GM18858 (cell line): ENCODE measurements at regions not wholly inside any gene's neighbourhood (a gene's known extent, or its start where the extent isn't known, plus 50 kb on each side); places are given as distances from the start of the nearest gene placed in this dataset.
"Not testable (repeated sequence)": the region's sequence is repeated elsewhere in the genome, so short reads cannot be mapped to it uniquely, and the experiment has no call there.

Experiments
- ATAC-seq: cut with Tn5 transposase; IDR thresholded peaks from one replicate; pipeline ENCODE4 v1.9.1; 2021; ENCODE audit not compliant: unreplicated experiment

DNA sequence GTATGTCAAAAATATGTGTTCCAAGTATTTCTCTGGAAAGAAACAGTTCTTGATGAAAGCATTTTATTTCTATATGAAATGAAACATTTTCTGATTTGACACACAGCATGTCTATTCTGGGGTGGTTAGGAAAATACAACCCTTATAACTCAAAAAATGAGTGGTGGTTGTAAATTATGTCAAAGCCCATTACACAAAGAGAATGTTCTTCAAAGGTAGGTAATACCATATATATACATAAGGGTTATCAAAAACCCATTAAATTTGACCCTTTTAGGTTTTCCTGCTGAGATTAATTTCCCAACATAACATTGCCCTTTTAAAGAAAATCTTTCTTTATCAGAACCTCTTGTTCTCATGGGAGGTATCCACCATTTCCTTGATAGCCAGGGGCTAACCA lies 420.5 kb upstream of the TECRL start:
- ATAC-seq = no peak

DNA sequence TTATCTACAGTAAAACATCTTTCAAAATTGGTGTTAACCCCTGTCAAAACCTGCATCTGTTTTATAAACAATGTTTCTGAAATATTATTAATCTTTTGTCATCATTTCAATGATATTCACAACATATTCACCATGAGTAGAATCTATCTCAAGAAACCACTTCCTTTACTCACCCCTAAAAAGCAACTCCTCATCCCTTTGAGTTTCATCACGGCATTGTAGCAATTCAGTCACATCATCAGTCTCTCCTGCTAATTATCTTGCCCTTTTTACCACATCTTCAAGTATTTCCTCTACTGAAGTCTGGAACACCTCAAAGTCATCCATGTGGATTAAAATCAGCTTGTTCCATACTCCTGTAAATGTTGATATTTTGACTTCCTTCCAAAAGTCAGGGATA lies 415.3 kb upstream of the TECRL start:
- no peak for ATAC-seq

DNA sequence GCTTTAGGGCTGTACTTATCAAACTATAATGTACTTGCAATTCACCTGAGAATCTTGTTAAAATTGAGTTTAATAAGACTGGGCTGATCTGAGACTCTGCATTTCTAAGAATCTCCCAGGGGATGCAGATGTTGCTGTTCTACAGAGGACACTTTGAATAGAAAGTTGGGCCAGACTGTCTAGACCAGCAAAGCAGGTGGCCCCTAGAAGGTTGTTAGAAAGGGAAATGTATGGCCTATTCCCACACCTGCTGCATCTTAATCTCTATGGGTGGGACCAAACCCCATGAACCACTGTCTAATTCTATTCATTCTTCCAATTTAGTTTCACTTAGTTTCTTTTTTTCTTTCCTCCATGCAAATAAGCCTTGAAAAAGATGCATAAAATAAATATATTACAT lies 413.2 kb upstream of the TECRL start:
- no peak for ATAC-seq

DNA sequence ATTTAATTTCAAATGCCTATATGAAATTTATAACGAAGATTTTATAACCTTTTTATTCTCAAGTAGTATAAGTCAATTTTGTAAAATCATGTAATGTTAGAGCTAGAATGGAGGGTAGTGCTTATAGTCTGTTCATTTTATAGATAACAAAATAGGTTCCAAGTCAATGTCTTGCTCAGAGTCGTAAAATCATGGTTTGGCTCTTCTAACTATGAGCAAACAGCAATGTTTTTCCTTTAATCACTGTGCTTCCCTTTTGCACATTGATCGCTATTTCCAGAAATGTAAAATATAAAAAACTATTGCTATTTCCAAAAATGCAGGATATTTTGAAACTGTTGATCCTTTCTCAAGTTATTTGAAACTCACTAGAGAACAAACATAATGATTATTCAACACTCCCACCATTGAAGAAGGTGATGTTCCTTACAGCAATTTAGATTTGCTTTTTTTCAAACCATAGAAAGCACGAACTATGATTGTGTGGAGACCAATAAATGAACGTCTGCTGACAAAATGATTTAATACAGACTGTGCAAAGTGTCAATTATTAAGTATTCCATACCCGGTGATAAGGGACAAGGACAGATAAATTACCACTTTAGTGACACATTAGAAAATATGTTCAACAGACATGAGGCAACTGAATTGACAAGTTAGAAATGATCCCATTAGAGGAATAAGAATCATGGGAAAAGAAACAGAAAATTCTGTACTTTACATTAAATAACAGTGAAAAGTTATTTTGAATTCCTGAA lies 412.1 kb upstream of the TECRL start:
- ATAC-seq = no peak

DNA sequence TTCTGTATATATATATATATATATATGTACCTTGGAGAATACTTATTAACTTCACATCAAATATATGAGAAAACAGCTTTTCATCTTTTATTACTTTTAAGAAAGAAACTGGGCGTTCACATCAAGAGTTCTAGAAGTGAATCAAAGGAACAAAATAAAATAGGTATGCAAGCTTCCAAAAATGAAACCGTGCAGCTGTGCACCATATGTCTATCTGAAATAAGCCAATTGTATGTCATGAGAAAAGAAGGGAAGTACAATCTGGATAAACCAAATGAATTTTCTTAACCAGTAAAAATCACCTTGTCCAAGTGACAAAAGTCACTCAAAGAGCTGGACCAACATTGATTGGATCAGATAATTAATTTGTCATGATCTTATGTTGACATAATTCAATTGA lies 405.4 kb upstream of the TECRL start:
- no peak for ATAC-seq

DNA sequence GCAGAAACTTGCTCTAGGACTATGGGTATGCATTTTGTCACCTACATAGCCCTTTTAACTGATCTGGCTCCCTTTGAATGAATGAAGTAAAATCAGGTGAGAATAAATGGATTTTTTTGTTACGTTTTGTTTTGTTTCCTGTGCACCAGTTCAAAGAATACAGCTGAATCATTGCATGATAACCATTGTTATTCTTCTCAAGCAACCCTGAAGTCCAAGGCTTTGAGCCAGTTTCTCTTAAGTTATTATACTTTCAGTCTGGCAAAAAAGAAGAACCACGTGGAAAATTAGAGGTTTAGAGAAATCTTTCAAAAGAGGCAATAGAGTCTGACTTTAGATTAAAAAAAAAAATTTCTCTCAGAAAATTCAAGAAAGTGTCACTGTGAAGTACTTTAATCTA lies 398.6 kb upstream of the TECRL start:
- ATAC-seq = no peak

DNA sequence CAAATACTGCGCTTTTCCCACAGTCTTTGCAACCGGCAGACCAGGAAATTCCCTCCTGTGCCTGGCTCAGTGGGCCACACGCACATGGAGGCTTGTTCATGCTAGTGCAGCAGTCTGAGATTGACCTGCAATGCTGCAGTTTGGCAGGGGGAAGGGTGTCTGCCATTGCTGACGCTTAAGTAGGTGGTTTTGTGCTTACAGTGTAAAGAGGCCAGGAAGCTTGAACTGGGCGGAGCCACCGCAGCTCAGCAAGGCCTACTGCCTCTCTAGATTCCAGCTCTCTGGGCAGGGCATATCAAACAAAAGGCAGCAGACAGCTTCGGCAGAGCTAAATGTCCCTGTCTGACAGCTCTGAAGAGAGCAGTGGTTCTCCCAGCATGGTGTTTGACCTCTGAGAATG lies 390.5 kb upstream of the TECRL start:
- no peak for ATAC-seq

DNA sequence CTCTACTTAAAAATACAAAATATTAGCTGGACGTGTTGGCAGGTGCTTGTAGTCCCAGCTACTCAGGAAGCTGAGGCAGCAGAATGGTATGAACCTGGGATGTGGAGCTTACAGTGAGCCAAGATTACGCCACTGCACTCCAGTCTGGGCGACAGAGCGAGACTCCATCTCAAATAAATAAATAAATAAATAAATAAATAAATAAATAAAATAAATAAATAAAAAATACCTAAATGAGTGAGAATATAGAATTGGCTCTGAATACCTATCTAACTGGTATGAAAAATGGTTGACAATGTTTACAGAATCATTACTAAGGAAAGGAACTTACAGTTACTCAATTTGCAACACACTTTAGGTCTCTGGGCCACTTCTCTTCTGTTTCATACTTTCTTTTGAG lies 389.6 kb upstream of the TECRL start:
- ATAC-seq = not testable (repeated sequence)

DNA sequence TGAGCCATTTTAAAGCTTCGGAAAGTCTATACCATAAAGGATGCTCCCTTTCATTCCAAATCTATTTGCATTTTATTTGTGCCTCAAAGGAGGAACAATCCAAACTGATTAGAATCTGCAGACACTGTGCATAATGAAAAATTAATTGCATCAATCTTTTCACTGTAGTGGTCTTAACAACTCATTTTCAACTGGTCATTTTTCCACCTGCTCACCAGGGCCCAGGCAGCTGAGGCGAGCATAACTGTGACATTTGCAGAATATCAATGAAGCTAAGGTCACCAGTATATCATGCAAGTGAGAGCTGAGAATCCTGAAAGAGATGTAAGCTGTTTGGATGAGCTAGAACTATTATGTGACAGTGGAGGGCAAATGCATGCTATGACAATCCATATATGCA lies 387.3 kb upstream of the TECRL start:
- ATAC-seq = no peak

DNA sequence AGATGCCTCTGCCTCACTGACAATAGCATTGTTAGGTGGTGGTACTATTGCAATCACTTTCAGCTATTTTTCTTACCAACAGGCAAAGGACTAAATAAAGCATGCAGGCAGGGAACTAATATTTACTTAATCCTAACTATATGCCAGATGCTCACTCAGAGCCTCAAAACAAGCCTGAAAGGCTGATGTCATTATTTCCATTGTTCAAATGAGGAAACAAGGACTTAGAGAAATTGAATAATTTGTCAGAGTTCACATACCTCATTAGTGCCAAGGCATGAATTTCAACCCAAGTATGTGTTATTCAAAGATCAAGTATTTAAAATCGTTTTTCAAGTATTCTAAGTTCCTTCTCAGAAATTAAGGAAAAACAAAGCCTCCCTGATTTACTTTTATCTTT lies 374.9 kb upstream of the TECRL start:
- ATAC-seq = no peak

DNA sequence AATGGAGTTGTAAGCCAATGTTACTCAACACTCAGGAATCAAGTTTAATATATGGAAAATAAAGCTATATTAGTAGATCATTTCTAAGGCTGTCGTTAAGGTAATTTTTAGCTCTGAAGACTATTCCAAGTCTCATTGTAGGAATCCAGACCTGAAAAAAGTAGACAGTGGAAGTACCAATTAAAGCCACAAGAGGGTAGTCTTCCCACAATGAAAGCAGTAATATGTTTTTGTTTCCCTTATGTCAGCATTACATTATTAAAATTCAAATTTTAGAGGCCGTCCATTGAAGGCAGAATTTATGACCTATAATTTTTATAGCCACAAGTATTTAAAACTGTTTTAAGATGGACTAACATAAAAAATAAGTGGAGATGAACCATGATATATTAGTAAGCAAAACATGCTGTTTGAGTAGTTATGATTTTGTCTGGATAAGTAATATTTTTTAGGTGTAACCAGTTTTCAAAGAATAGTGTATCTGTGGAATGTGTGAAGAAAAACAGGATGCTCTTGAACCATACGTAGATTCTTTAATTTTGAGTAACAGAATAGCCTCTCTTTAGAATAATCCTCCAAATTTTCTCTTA lies 372.6 kb upstream of the TECRL start:
- ATAC-seq = peak; percentile 63

DNA sequence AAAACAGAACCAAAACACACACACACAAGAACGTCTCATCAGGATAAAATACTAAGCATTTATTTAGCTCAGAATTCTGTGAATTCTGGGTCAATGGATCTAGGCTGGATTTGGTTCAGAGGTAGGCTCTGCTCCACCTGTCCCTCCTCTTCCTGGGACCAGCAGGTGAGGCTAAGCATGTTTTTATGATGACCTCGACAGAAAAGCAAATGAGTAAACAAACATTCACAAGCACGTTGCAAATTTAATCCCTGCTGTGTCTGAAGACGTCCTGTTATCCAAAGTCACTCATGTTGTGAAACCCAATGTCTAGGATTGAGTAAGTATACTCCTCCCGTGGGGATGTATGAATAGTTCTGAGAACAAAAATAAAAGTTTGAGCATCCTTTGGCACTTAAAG lies 371.4 kb upstream of the TECRL start:
- ATAC-seq = no peak

DNA sequence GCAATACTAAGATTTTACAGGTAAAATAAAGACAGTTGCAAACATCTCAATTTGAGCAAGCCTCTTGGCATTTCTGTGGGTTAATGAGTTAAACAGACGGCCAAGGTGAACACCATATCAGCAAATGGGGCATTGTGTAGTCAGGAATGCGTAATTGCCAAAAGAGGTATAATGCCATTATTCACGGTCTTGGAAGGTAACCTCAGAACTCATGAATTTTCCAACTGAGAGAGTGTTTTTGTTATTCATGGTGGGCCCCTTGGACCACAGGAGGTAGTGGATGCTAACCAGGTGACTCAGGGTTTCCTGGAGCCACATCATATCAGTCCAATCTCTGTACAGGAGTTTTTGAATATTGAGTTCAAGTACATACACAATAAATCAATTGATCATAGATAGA lies 368.0 kb upstream of the TECRL start:
- no peak for ATAC-seq

DNA sequence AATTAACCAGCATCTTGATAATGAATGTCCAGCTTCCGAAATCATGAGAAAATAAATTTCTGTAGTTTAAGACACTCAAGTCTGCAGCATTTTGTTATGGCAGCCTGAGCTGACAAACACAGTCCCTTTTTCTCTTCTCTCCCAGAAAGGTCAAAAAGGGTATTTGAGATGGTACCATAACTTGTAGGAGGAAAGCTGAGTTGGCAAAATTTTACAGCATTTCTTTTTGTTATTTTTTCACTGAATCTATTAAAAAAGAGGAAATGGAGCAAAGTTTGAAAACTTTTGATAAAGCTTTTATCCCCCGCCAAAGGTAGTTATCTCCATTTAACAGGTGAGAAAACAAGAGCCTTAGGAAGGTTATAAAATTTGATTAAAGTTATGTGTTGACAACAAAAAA lies 367.6 kb upstream of the TECRL start:
- ATAC-seq = no peak

DNA sequence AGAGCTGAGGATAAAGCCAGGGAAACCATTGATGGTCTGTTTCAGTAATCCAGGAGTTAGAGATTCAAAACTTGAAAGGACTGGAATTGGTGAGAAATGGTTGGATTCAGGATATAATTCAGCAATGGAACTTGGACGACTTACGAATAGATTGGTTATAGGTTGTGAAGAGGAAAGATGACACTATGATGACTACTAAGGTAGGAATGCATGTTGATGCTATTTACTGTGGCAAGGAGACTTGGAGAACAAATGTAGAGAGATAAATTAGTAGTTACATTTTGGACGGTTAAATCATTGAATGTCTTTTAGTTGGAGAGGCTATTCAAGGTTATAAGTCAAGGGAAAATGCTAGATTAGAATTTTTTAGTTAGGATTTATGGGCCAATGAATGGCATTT lies 365.4 kb upstream of the TECRL start:
- no peak for ATAC-seq

DNA sequence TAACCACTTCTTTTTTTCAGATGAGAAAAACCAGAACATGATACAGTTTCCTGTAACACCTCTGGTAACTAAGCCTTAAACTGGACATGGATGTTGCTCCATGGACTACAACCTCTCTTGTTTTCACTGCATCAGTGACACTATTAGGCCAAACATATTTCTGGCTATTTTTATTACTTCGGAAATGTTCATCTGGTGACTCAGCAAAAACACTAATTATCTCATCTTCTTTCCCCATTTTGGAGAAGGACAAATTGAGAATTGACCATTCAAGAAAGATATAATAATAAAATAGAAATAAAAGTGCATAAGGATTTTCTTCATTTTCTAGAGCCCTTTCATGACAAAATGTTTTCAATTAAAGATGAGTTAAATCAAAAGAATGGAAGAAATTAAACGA lies 361.9 kb upstream of the TECRL start:
- ATAC-seq = no peak

DNA sequence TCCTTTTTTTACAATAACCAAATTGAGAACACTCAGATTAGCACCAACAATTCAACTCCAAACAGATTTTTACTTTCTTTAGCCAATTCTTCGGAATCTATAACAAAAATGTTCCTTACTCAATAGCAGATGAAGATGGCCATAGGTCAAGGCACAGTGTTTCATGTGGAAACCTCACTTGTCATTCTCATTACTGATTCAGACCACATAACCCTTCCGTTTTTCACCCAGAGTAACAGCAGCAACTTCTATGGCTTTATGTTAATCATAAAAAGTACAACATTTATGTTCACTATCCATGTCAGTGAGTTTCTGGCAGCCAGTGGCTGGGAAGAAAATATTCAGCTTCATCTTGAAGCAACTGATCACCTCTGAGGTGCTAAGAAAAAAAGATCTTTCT lies 358.3 kb upstream of the TECRL start:
- no peak for ATAC-seq

DNA sequence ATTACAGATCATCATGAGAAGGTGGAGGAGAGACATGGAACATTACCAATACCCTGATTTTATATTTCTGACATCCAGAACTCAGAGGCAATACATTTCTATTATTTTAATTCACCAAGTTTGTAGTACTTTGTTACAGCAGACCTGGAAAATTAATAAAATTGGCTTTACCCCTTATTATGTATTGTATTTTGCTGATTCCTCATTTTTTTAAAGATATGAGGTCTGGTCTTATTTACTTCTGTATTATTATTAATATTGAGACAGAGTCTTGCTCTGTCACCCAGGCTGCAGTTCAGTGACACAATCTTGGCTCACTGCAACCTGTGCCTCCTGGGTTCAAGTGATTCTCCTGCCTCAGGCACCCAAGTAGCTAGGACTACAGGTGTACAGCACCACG lies 357.3 kb upstream of the TECRL start:
- no peak for ATAC-seq

DNA sequence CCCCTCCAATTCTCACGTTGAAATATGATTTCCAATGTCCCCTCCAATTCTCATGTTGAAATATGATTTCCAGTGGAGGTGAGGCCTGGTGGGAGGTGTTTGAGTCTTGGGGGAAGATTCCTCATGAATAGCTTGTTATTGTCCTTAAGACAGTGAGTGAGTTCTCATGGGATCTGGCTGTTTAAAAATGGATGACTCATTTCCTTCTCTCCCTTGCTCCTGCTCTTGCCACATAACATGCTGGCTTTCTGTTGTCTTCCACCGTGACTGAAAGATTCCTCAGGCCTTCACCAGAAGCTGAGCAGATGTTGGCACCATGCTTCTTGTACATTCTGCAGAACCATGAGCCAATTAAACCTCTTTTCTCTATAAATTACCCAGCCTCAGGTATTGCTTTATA lies 346.8 kb upstream of the TECRL start:
- ATAC-seq = no peak

DNA sequence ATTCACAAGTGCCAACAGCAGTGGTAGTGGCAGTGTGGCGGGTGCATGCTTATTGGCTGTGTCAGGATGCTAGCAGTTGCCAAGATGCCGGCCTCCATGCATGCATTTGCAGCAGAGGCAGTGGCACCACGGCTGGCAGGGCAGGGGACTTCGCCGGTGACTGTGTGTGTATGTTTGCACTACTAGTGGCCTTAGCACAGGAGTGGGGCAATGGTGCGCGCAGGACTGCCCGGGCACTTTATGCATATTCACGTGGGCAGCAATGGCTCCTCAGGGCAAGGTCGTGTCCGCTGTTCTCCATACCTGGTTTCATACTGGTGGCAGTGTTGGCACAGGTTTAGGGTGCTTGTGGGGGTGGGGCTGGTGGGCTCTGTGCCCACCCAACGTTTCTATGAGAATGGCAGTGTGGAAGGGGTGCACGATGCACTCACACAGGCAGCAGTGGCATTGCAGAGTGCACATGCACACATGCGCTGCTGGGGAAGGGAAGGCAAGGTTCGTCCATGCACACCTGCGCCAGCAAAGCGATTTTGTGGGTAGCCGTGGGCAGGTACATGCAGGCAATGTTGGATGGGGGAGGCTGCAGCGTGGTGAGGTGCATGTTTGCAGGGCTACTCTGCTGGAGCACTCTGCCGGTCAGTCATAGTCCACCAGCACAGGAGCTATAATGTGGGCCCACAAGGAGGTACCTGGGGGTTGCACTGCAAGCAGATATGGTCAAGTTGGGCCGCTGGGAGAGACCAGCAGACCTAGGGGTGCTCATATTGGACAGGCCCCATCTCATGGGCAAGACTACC lies 338.9 kb upstream of the TECRL start:
- no peak for ATAC-seq

DNA sequence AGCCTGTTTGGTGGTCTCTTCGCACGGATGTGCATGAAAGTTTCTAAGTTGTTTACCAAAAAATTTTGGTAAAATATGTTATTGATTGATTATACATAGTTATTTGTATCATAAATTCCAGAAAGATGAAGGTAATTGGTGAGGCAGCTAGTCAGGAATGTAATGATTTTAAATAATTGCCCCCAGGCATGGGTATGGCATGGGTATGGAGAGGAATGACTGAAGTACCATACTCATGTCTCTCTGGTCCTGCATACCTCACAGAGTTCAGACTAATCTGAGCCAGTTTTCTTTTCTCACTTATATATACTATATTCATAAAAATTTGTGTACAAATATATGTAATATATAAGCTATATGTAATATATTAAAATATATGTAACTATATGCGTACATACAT lies 329.0 kb upstream of the TECRL start:
- ATAC-seq = no peak

DNA sequence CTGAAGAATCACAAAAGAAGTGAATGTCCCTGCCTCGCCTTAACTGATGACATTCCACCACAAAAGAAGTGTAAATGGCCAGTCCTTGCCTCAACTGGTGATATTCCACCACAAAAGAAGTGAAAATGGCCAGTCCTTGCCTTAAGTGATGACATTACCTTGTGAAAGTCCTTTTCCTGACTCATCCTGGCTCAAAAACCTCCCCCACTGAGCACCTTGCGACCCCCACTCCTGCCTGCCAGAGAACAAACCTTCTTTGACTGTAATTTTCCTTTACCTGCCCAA lies 328.5 kb upstream of the TECRL start:
- ATAC-seq = not testable (repeated sequence)
